HCT116 (cell line): ENCODE measurements at regions not wholly inside any gene's neighbourhood (a gene's known extent, or its start where the extent isn't known, plus 50 kb on each side); places are given as distances from the start of the nearest gene placed in this dataset.
A peak's percentile ranks its signal among the peaks of the same experiment; 100 is the strongest.

Source experiments
- ATAC-seq: fragments of 200-7000 bp; cut with Tn5 transposase; 2 replicates; pipeline ENCODE4 v1.9.1; 2020; ENCODE audit warnings: mild to moderate bottlenecking, moderate library complexity
- BruUV-seq: library from RNA; stranded (reverse); fragments of 400-500 nt; replicated peaks from 2 replicates; lab custom pipeline; 2021; lab: Mats Ljungman, UMichigan
- CTCF ChIA-PET: fragments of 300-600 bp; sonication (Branson Sonifier 250); formaldehyde crosslinking; loops from one replicate; lab custom pipeline; 2021; ENCODE audit warnings: antibody characterized with exemption; lab: Charles Lee
- POLR2A ChIA-PET: fragments of 300-600, 350-600 bp; sonication (Branson Sonifier 250); formaldehyde crosslinking; loops from one replicate; lab custom pipeline; 2021; ENCODE audit warnings: antibody characterized with exemption; lab: Charles Lee
- RAD21 ChIA-PET, 2 experiments: fragments of 300-600 bp; sonication (Branson Sonifier 250); formaldehyde crosslinking; loops; one replicate each; lab custom pipeline; 2023; ENCODE audit warnings: low total read pairs in 2 of 2; ENCODE audit not compliant: uncharacterized antibody in 2 of 2, unreplicated experiment in 2 of 2, low non-redundant PET in 1 of 2; lab: Charles Lee
- DNase-seq: peaks from one replicate; pipeline ENCODE4 v3.0.0-alpha.2; 2010; ENCODE audit warnings: low read depth, low spot score
- H2AFZ ChIP-seq: fragments of 200-600 bp; shearing (Covaris generic), sonication (generic); 2 replicates; pipeline ENCODE4 v1.6.1; 2017; ENCODE audit warnings: low read depth, mixed run types, mixed read lengths, antibody characterized with exemption, low read length; ENCODE audit not compliant: poor library complexity, severe bottlenecking
- H3K27ac ChIP-seq: 2 replicates; pipeline ENCODE4 v1.5.1; 2012; ENCODE audit warnings: low read depth, low read length
- H3K27me3 ChIP-seq: fragments of 200-600 bp; sonication (generic); 2 replicates; pipeline ENCODE4 v1.6.1; 2016; ENCODE audit warnings: mixed run types, low read length, mixed read lengths; ENCODE audit not compliant: insufficient read depth
- H3K36me3 ChIP-seq, 2 experiments: fragments of 200-500 bp in 1 of 2; fragments of 200-600 bp in 1 of 2; sonication (Bioruptor generic) in 1 of 2; sonication (generic) in 1 of 2; 2 replicates each; pipeline versions ENCODE4 v1.5.1 to v1.6.1; 2014 to 2016; ENCODE audit warnings: low read length in 2 of 2, inconsistent platforms in 1 of 2, mixed read lengths in 1 of 2, mixed run types in 1 of 2; ENCODE audit not compliant: insufficient read depth in 2 of 2, control insufficient read depth in 1 of 2
- H3K4me1 ChIP-seq, 2 experiments: fragments of 200-600 bp in 1 of 2; sonication (generic) in 1 of 2; 2 replicates each; pipeline versions ENCODE4 v1.5.1 to v1.6.1; 2012 to 2017; ENCODE audit warnings: low read length in 2 of 2, inconsistent platforms in 1 of 2, mild to moderate bottlenecking in 1 of 2, mixed read lengths in 1 of 2, mixed run types in 1 of 2, moderate library complexity in 1 of 2; ENCODE audit not compliant: insufficient read depth in 2 of 2, control insufficient read depth in 1 of 2
- H3K4me2 ChIP-seq: fragments of 200-600 bp; sonication (generic); 2 replicates; pipeline ENCODE4 v1.6.1; 2017; ENCODE audit warnings: mixed run types, low read length, mixed read lengths
- H3K4me3 ChIP-seq, 2 experiments: fragments of 200-600 bp in 1 of 2; sonication (generic) in 1 of 2; replicated peaks in 1 of 2; 2 replicates each; pipeline ENCODE4 v1.5.1; 2011 to 2016; ENCODE audit warnings: low read length in 2 of 2, control low read depth in 1 of 2, low read depth in 1 of 2, mild to moderate bottlenecking in 1 of 2, mixed read lengths in 1 of 2, mixed run types in 1 of 2
- H3K79me2 ChIP-seq: fragments of 200-600 bp; sonication (generic); 2 replicates; pipeline ENCODE4 v1.6.1; 2017; ENCODE audit warnings: mild to moderate bottlenecking, mixed run types, low read length, moderate library complexity, mixed read lengths; ENCODE audit not compliant: insufficient read depth
- H3K9ac ChIP-seq: fragments of 200-600 bp; sonication (generic); 2 replicates; pipeline ENCODE4 v1.6.1; 2016; ENCODE audit warnings: low read length, mixed read lengths
- H3K9me2 ChIP-seq: fragments of 200-600 bp; sonication (generic), shearing (Covaris generic); 2 replicates; pipeline ENCODE4 v1.6.1; 2017; ENCODE audit warnings: mixed run types, mild to moderate bottlenecking, moderate library complexity; ENCODE audit not compliant: insufficient read depth
- H3K9me3 ChIP-seq, 2 experiments: fragments of 200-500 bp in 1 of 2; fragments of 200-600 bp in 1 of 2; sonication (Bioruptor generic) in 1 of 2; sonication (generic) in 1 of 2; 2 replicates each; pipeline ENCODE4 v1.6.1; 2014 to 2017; ENCODE audit warnings: low read length in 2 of 2, mixed read lengths in 2 of 2, inconsistent platforms in 1 of 2, low read depth in 1 of 2, mild to moderate bottlenecking in 1 of 2, mixed run types in 1 of 2, moderate library complexity in 1 of 2; ENCODE audit not compliant: control insufficient read depth in 1 of 2, insufficient read depth in 1 of 2
- H4K20me1 ChIP-seq: fragments of 200-600 bp; sonication (generic), shearing (Covaris generic); 2 replicates; pipeline ENCODE4 v1.6.1; 2017; ENCODE audit warnings: mixed run types, mild to moderate bottlenecking, moderate library complexity; ENCODE audit not compliant: insufficient read depth
- CBX3 ChIP-seq: IDR thresholded peaks from 2 replicates; pipeline ENCODE4 v1.6.1; 2012; ENCODE audit warnings: low read depth
- CEBPB ChIP-seq: IDR thresholded peaks from 2 replicates; pipeline ENCODE4 v1.6.1; 2012; ENCODE audit warnings: low read depth
- ELF1 ChIP-seq: IDR thresholded peaks from 2 replicates; pipeline ENCODE4 v1.6.1; 2012; ENCODE audit warnings: low read depth, borderline replicate concordance
- EZH2phosphoT487 ChIP-seq: fragments of 200-600 bp; IDR thresholded peaks from 2 replicates; pipeline ENCODE4 v1.6.1; 2018; ENCODE audit warnings: antibody characterized with exemption, borderline replicate concordance
- FOSL1 ChIP-seq: IDR thresholded peaks from 2 replicates; pipeline ENCODE4 v1.6.1; 2012; ENCODE audit warnings: low read depth
- JUND ChIP-seq: IDR thresholded peaks from 2 replicates; pipeline ENCODE4 v1.6.1; 2012
- POLR2A ChIP-seq: IDR thresholded peaks from 2 replicates; pipeline ENCODE4 v1.7.0; 2011; ENCODE audit warnings: borderline replicate concordance; ENCODE audit not compliant: insufficient read depth, insufficient read length; ENCODE audit errors: extremely low read depth
- RAD21 ChIP-seq: IDR thresholded peaks from 2 replicates; pipeline ENCODE4 v1.6.1; 2012; ENCODE audit warnings: low read depth, mild to moderate bottlenecking
- SIN3A ChIP-seq: IDR thresholded peaks from 2 replicates; pipeline ENCODE4 v1.6.1; 2012; ENCODE audit warnings: low read depth
- TCF7L2 ChIP-seq: IDR thresholded peaks from 2 replicates; pipeline ENCODE4 v1.7.0; 2011; ENCODE audit warnings: borderline replicate concordance, inconsistent platforms; ENCODE audit not compliant: insufficient read depth, insufficient read length; ENCODE audit errors: extremely low read depth
- YY1 ChIP-seq: IDR thresholded peaks from 2 replicates; pipeline ENCODE4 v1.6.1; 2011; ENCODE audit warnings: low read length, low read depth, moderate library complexity, mild to moderate bottlenecking; ENCODE audit not compliant: insufficient replicate concordance; ENCODE audit errors: extremely low read depth
- ZNF274 ChIP-seq: fragments of 200-500 bp; sonication (Bioruptor generic); IDR thresholded peaks from 2 replicates; pipeline ENCODE4 v1.6.1; 2014; ENCODE audit warnings: mild to moderate bottlenecking, low read depth, low read length, inconsistent platforms
- intact Hi-C: fragments of 100-400 bp; cut with micrococcal nuclease; formaldehyde crosslinking; loops from 2 replicates; pipeline ENCODE4 v1.10.0; 2022
- TF ChIP-seq, protein P1 (sequence below): IDR thresholded peaks from 2 replicates; pipeline ENCODE4 v1.6.1; 2012; ENCODE audit warnings: low read depth

DNA sequence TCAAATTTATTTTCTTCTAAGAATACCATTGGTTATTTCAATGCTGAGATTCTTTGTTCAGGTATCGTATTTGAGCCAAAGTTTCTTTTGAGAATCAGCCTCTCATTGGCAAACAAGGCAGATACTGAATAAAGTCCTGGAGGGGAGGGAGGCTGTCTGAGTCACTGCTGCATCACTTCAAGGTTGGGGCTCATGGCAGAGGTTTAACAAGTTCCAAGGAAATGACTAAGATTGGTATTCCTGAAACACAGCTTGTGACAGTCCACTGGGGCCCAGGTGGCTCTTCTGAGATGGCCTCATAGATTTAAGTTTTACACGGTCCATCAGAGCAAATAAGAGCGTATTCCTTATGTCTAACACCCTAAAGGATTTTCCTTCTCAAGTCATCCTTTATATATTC lies 213.8 kb upstream of the STAC start:
- intact Hi-C loops, result no loop called here
- Histone ChIP-seq H3K4me1 (peaks cover 0 to 8% of the 10 kb centered on the region in 2 experiments; a peak in 1 of 4 replicates), H3K9me2 (no peaks in the 10 kb centered on the region), H3K9ac (no peak overlapping the region), H3K79me2 (no peaks in the 10 kb centered on the region), H3K27me3 (no peaks in the 10 kb centered on the region), H2AFZ (no peak overlapping the region), H3K9me3 (no peaks in the 10 kb centered on the region; a peak in 1 of 4 replicates), H4K20me1 (no peaks in the 10 kb centered on the region), H3K27ac (no peak overlapping the region), H3K36me3 (no peaks in the 10 kb centered on the region), H3K4me2 (peak overlapping the region; percentile 40), H3K4me3 (no peak overlapping the region)
- TF ChIP-seq, protein P1, sequence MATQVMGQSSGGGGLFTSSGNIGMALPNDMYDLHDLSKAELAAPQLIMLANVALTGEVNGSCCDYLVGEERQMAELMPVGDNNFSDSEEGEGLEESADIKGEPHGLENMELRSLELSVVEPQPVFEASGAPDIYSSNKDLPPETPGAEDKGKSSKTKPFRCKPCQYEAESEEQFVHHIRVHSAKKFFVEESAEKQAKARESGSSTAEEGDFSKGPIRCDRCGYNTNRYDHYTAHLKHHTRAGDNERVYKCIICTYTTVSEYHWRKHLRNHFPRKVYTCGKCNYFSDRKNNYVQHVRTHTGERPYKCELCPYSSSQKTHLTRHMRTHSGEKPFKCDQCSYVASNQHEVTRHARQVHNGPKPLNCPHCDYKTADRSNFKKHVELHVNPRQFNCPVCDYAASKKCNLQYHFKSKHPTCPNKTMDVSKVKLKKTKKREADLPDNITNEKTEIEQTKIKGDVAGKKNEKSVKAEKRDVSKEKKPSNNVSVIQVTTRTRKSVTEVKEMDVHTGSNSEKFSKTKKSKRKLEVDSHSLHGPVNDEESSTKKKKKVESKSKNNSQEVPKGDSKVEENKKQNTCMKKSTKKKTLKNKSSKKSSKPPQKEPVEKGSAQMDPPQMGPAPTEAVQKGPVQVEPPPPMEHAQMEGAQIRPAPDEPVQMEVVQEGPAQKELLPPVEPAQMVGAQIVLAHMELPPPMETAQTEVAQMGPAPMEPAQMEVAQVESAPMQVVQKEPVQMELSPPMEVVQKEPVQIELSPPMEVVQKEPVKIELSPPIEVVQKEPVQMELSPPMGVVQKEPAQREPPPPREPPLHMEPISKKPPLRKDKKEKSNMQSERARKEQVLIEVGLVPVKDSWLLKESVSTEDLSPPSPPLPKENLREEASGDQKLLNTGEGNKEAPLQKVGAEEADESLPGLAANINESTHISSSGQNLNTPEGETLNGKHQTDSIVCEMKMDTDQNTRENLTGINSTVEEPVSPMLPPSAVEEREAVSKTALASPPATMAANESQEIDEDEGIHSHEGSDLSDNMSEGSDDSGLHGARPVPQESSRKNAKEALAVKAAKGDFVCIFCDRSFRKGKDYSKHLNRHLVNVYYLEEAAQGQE, result no peak
- no peak for TF ChIP-seq CBX3
- TF ChIP-seq RAD21, result no peak
- no peak for TF ChIP-seq POLR2A
- no peak for TF ChIP-seq CEBPB
- no peak for TF ChIP-seq TCF7L2
- no peak for TF ChIP-seq ZNF274
- no peak for TF ChIP-seq EZH2phosphoT487
- TF ChIP-seq FOSL1, result peak; percentile 34; the same call in 1 of the 2 replicates
- TF ChIP-seq ELF1, result no peak
- no peak for TF ChIP-seq YY1
- TF ChIP-seq SIN3A, result no peak
- 0 out of 2 replicates have a peak, but pooled peaks have one; percentile 12 for TF ChIP-seq JUND
- DNase-seq (peak; percentile 15), ATAC-seq (peak; percentile 58; the same call in 1 of the 2 replicates)
- no TSS peak for BruUV-seq
- RAD21 ChIA-PET, result no interaction called here
- POLR2A ChIA-PET, result no interaction called here
- CTCF ChIA-PET, result no interaction called here
